Renal cortex interstitium (tissue), 11 donors: ENCODE measurements at regions not wholly inside any gene's neighbourhood (a gene's known extent, or its start where the extent isn't known, plus 50 kb on each side); places are given as distances from the start of the nearest gene placed in this dataset.

Experiments
- DNase-seq, 11 donors: peaks; one replicate each; pipeline ENCODE4 v3.0.0-alpha.2; 2013; ENCODE audit warnings: low read depth in 9 of 11, low spot score in 4 of 11; ENCODE audit errors: extremely low read depth in 1 of 11

- no peak for DNase-seq
Observed at GRCh38 chr1:11365744-11366387, 92.9 kb downstream of the UBIAD1 start.

DNA sequence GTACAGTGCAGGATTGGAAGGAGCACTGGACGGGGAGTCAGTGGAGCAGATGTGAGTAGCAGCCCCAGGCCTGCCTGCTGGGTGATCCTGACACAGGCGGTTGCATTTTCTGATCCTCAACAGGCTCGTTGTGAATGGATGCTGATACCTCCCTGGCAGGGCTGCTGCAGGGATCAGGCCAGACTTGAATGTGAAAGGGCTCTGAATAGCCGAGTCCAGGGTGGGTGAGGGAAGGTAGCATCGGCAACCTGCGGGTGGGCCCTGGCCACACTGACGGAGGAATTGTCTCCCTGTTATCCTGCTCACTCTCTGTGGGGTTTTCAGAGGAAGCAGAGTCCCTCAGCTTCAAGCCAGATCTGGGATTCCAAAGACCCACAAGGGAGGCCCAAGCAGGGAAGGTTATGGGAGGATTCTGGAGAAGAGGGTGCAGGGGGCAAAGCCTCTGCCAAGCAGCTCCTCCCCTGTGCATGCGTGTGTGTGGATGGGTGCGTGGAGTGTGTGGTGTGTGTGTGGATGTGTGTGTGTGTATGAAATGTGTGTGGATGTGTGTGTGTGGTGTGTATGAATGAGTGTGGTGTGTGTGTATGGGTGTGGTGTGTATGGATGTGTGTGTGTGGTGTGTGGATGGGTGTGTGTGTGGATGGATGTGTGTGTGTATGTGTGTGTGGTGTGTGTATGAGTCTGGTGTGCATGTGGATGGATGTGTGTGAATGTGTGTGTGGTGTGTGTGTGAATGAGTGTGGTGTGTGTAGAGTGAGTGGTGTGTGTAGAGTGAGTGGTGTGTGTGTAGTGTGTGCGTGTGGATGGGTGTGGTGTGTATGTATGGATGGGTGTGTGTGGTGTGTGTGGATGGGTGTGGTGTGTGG lies 100.3 kb downstream of the UBIAD1 start:
- DNase-seq, result no peak

DNA sequence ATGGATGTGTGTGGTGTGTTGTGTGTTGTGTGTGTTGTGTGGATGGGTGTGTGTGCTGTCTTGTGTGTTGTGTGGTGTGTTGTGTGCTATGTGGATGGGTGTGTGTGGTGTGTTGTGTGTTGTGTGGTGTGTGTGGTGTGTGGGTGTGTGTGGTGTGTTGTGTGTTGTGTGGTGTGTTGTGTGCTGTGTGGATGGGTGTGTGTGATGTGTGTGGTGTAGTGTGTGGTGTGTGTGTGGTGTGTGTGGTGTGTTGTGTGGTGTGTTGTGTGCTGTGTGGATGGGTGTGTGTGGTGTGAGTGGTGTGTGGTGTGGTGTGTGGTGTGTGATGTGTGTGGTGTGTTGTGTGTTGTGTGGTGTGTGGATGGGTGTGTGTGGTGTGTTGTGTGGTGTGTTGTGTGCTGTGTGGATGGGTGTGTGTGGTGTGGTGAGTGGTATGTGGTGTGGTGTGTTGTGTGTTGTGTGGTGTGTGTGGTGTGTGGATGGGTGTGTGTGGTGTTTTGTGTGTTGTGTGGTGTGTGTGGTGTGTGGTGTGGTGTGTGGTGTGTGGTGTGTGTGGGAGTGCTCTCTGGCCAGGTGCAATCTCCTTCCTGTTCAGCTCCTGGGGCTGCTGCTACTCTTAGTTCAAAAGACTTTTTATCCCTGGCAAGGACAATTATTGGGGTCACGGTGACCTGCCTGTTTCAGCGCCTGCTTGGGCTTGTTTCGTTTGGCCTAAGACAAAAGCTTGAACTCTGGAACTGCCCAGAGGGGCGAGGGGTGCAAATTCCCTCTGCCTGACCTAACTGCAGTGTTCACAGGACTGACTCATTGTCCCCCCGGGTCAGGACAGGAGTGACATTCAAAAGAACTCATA lies 101.1 kb downstream of the UBIAD1 start:
- DNase-seq, result no peak

- no peak for DNase-seq
Observed at GRCh38 chr1:11374748-11375110, 101.7 kb downstream of the UBIAD1 start.

GRCh38 chr1:11377001-11377583 lies 101.9 kb upstream of the DISP3 start:
- DNase-seq, result no peak

GRCh38 chr1:11377954-11378353 lies 101.0 kb upstream of the DISP3 start:
- no peak for DNase-seq

DNA sequence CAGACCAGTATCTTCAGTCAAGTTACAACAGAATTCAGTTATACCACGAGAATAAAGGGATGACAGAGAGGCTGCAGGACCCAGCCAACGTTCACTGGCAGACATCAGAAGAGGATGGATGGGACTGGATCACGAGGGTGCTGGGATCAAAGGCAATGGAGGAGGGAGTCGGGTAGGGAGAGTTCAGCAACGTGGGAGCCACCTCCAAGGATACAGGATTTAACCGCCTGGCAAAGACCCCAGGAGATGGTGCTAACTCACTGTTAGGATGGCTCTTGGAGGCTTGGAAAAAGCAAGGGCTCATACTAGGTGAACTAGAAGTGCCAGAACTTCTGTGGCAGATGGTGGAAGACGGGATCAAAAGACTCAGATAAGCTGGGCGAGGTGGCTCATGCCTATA lies 99.1 kb upstream of the DISP3 start:
- DNase-seq, result no peak

GRCh38 chr1:11380500-11380899 lies 98.5 kb upstream of the DISP3 start:
- DNase-seq, result no peak

- DNase-seq, result no peak
Observed at GRCh38 chr1:11383553-11384169, 95.3 kb upstream of the DISP3 start.

DNA sequence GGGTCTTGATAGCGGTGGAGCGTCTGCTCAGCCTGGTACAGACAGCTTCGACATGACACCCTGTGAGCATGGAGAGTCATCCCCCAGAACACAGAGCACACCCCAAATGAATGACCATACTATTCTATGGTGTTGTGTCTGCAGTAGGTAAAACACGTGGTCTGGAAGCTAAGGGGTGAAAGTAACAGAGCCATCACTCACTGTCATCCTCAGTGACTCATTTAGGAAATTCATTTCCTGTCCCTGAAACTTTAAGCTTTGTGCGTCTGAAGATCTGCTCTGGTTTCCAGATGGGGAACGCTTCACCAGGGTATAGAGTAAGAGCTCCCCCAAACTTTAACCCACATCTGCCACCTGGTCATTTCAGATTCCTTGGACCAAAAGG lies 94.8 kb upstream of the DISP3 start:
- no peak for DNase-seq

- no peak for DNase-seq
Observed at GRCh38 chr1:11387829-11388228, 91.1 kb upstream of the DISP3 start.

DNA sequence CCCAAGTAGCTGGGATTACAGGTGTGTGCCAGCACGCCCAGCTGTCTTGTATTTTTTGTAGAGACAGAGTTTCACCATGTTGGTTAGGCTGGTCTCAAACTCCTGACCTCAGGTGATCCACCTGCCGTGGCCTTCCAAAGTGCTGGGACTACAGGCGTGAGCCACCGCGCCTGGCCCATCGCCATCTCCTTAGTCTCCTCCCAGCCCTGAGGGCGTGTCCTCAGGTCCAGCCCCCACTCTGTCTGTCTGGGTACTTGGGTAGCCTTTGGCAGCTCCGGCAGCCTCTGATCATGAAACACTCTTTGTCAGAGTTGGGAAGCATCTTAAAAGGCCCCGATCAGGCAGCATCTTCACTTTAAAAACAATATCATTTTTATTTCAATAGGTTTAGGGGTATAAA lies 90.3 kb upstream of the DISP3 start:
- DNase-seq, result no peak

DNA sequence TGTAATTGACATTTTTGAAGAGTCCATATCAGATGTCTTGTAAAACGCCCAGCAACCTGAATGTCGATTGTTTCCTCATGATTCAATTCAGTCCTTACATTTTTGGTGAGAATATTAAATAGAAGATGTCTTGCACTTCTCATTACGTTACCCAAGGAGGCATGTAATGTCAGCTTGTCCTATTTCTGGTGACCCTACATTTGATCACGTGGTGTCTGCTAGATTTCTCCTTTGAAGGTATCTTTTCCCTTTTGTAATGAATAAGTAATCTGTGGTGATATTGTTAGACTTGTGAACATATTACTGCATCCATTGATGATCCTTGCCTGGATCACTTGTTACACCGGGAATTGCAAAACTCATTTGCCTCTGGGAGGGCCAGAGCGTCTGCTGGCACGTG lies 87.6 kb upstream of the DISP3 start:
- DNase-seq, result no peak

DNA sequence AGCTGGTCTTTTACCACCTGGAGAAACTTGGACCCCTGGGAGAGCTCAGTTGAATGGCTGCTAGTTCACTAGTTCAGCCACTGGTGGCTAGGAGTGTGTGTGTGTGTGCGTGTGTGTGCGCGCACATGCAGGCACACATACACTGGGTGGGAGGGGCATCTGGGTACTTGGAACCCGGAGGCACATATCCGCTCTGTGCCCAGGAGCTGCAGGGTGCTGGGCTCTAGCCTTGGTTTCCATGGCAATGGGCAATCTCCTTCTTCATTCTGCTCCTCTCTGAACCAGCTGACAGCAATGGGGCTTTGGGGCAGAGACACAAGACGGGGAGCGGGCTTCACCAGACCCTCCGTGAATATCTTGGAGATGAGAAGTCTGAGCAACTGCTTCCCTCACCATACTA lies 87.1 kb upstream of the DISP3 start:
- DNase-seq, result no peak

GRCh38 chr1:11394592-11395245 lies 84.2 kb upstream of the DISP3 start:
- DNase-seq, result no peak

DNA sequence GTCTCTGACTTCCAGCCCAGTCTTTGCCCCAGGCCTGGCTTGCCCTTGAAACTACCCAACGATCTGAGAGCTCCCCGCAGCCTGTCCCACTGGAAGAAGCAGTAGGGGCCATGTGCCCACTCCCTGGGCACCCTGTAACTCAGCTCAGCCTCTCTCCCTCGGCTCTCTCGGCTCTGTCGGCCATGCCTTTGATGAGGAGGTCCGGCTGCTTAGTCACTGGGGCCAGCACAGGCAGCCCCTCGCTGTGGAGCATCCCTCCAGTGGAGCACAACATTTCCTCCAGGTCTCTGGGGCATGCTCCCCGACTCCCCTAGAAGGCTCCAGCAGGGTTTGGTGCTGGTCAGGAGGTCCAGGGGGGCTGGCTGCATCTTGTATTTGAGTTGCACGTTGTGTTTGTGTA lies 83.3 kb upstream of the DISP3 start:
- DNase-seq, result no peak

- no peak for DNase-seq
Observed at GRCh38 chr1:11397151-11397901, 81.6 kb upstream of the DISP3 start.

- DNase-seq, result no peak
Observed at GRCh38 chr1:11399250-11399649, 79.7 kb upstream of the DISP3 start.
